NCI-H524 treated with DMSO at 0.1 percent for 48 hours (cell line): ENCODE measurements at regions not wholly inside any gene's neighbourhood (a gene's known extent, or its start where the extent isn't known, plus 50 kb on each side); places are given as distances from the start of the nearest gene placed in this dataset.
A peak's percentile ranks its signal among the peaks of the same experiment; 100 is the strongest.

ENCODE experiments used
- DNase-seq: peaks from one replicate; lab custom pipeline; 2025; lab: John Stamatoyannopoulos, UW

GRCh38 chr9:515665-516064 lies 301.0 kb downstream of the DOCK8 start:
- DNase-seq, result no peak

GRCh38 chr9:517993-518392 lies 303.3 kb downstream of the DOCK8 start:
- DNase-seq, result no peak

GRCh38 chr9:518540-518939 lies 303.9 kb downstream of the DOCK8 start:
- DNase-seq, result no peak

GRCh38 chr9:519579-519978 lies 304.9 kb downstream of the DOCK8 start:
- no peak for DNase-seq

- peak; percentile 44 for DNase-seq
These were observed 305.6 kb downstream of the DOCK8 start for GRCh38 chr9:520302-520701.

- DNase-seq, result no peak
These were observed 307.5 kb downstream of the DOCK8 start for GRCh38 chr9:522190-522589.

GRCh38 chr9:522658-523057 lies 308.0 kb downstream of the DOCK8 start:
- DNase-seq, result no peak

- DNase-seq, result no peak
These were observed 308.8 kb downstream of the DOCK8 start for GRCh38 chr9:523444-523843.

- no peak for DNase-seq
These were observed 309.3 kb downstream of the DOCK8 start for GRCh38 chr9:524008-524407.

GRCh38 chr9:526904-527591 lies 312.4 kb downstream of the DOCK8 start:
- no peak for DNase-seq

- no peak for DNase-seq
These were observed 311.8 kb upstream of the DMRT1 start for GRCh38 chr9:529731-530130.

- DNase-seq, result no peak
These were observed 310.8 kb upstream of the DMRT1 start for GRCh38 chr9:530681-531080.

GRCh38 chr9:532707-533106 lies 308.8 kb upstream of the DMRT1 start:
- no peak for DNase-seq

GRCh38 chr9:534886-535285 lies 306.6 kb upstream of the DMRT1 start:
- DNase-seq, result no peak

GRCh38 chr9:535356-535755 lies 306.1 kb upstream of the DMRT1 start:
- DNase-seq, result no peak

- DNase-seq, result peak; percentile 79
These were observed 304.6 kb upstream of the DMRT1 start for GRCh38 chr9:536597-537511.

GRCh38 chr9:543478-543877 lies 298.0 kb upstream of the DMRT1 start:
- DNase-seq, result no peak

- DNase-seq, result no peak
These were observed 296.0 kb upstream of the DMRT1 start for GRCh38 chr9:545480-545879.

GRCh38 chr9:546235-546634 lies 295.3 kb upstream of the DMRT1 start:
- no peak for DNase-seq

GRCh38 chr9:546797-547223 lies 294.7 kb upstream of the DMRT1 start:
- no peak for DNase-seq

- no peak for DNase-seq
These were observed 294.2 kb upstream of the DMRT1 start for GRCh38 chr9:547314-547713.

GRCh38 chr9:549455-549997 lies 292.0 kb upstream of the DMRT1 start:
- no peak for DNase-seq

- no peak for DNase-seq
These were observed 291.2 kb upstream of the DMRT1 start for GRCh38 chr9:550333-550732.
